ENCODE measurements at regions not wholly inside any gene's neighbourhood (a gene's known extent, or its start where the extent isn't known, plus 50 kb on each side); places are given as distances from the start of the nearest gene placed in this dataset.

GRCh38 chr2:57849843-57850242 is 196.8 kb upstream of the VRK2 start:
- Histone ChIP-seq H3K9me3 (no peaks in the 10 kb centered on the region), H3K27me3 (no peaks in the 10 kb centered on the region), H3K4me3 (no peak overlapping the region), H3K4me1 (no peaks in the 10 kb centered on the region), H3K27ac (no peak overlapping the region), H3K36me3 (no peaks in the 10 kb centered on the region)
- no peak for TF ChIP-seq CTCF (IDR thresholded peaks at IDR 0.05)
- no peak for TF ChIP-seq EP300 (IDR thresholded peaks at IDR 0.05)
- no peak for TF ChIP-seq POLR2A (IDR thresholded peaks at IDR 0.05)
- no peak for DNase-seq (ENCODE audit: low spot score in 2 of 2)
- 100% methylated on average over 3 of the region's 3 CpGs for WGBS, 2 donors

GRCh38 chr2:57850415-57851130 is 196.0 kb upstream of the VRK2 start:
- Histone ChIP-seq H3K4me1 (no peaks in the 10 kb centered on the region), H3K27me3 (no peaks in the 10 kb centered on the region), H3K9me3 (no peaks in the 10 kb centered on the region), H3K36me3 (no peaks in the 10 kb centered on the region), H3K4me3 (no peak overlapping the region), H3K27ac (no peak overlapping the region)
- DNase-seq (ENCODE audit: low spot score in 2 of 2) = no peak
- 88 to 92% methylated on average over 10 to 13 of the region's 15 CpGs for WGBS, 2 donors
- no peak for TF ChIP-seq EP300 (IDR thresholded peaks at IDR 0.05)
- TF ChIP-seq CTCF (IDR thresholded peaks at IDR 0.05) = no peak
- TF ChIP-seq POLR2A (IDR thresholded peaks at IDR 0.05) = no peak

GRCh38 chr2:57855212-57855611 is 191.4 kb upstream of the VRK2 start:
- no peak for TF ChIP-seq CTCF (IDR thresholded peaks at IDR 0.05)
- no peak for TF ChIP-seq POLR2A (IDR thresholded peaks at IDR 0.05)
- TF ChIP-seq EP300 (IDR thresholded peaks at IDR 0.05) = no peak
- H3K27me3 ChIP-seq = no peaks in the 10 kb centered on the region
- no peak overlapping the region for H3K27ac ChIP-seq
- H3K4me3 ChIP-seq = no peak overlapping the region
- DNase-seq (ENCODE audit: low spot score in 2 of 2) = no peak
- H3K9me3 ChIP-seq = no peaks in the 10 kb centered on the region
- no peaks in the 10 kb centered on the region for H3K4me1 ChIP-seq
- no peaks in the 10 kb centered on the region for H3K36me3 ChIP-seq

GRCh38 chr2:57859755-57860154 is 186.9 kb upstream of the VRK2 start:
- 91 to 94% methylated on average over 2 of the region's 2 CpGs for WGBS, 2 donors
- no peak for DNase-seq (ENCODE audit: low spot score in 2 of 2)
- H3K27me3 ChIP-seq = no peaks in the 10 kb centered on the region
- no peaks in the 10 kb centered on the region for H3K9me3 ChIP-seq
- H3K4me3 ChIP-seq = no peak overlapping the region
- TF ChIP-seq EP300 (IDR thresholded peaks at IDR 0.05) (no peak), POLR2A (IDR thresholded peaks at IDR 0.05) (no peak), CTCF (IDR thresholded peaks at IDR 0.05) (no peak)
- H3K36me3 ChIP-seq = no peaks in the 10 kb centered on the region
- no peaks in the 10 kb centered on the region for H3K4me1 ChIP-seq
- no peak overlapping the region for H3K27ac ChIP-seq

- TF ChIP-seq EP300 (IDR thresholded peaks at IDR 0.05) = no peak
- TF ChIP-seq CTCF (IDR thresholded peaks at IDR 0.05) = no peak
- TF ChIP-seq POLR2A (IDR thresholded peaks at IDR 0.05) = no peak
- Histone ChIP-seq H3K9me3 (no peaks in the 10 kb centered on the region), H3K4me1 (no peaks in the 10 kb centered on the region), H3K36me3 (no peaks in the 10 kb centered on the region), H3K4me3 (no peak overlapping the region), H3K27me3 (no peaks in the 10 kb centered on the region), H3K27ac (no peak overlapping the region)
- no peak for DNase-seq (ENCODE audit: low spot score in 2 of 2)
- WGBS, 2 donors = 85 to 86% methylated on average over 2 of the region's 2 CpGs
These were observed 184.5 kb upstream of the VRK2 start for GRCh38 chr2:57862153-57862552.

Measured in tibial nerve (tissue), 4 donors.